ENCODE measurements at regions not wholly inside any gene's neighbourhood (a gene's known extent, or its start where the extent isn't known, plus 50 kb on each side); places are given as distances from the start of the nearest gene placed in this dataset.

- no peak for TF ChIP-seq CTCF (IDR thresholded peaks at IDR 0.05; ENCODE audit: insufficient read depth, low read length, poor library complexity, severe bottlenecking)
- DNase-seq (ENCODE audit: low read depth), result no peak
- Histone ChIP-seq H3K27me3 (ENCODE audit: control insufficient read depth, insufficient read depth, low read length) (no peaks in the 10 kb centered on the region), H3K4me3 (ENCODE audit: low read depth, low read length) (no peak overlapping the region), H3K36me3 (ENCODE audit: control insufficient read depth, insufficient read depth, low read length) (no peaks in the 10 kb centered on the region)
Measured at GRCh38 chr2:207403141-207403540, 126.6 kb upstream of the CREB1 start.

- no peaks in the 10 kb centered on the region for H3K27me3 ChIP-seq (ENCODE audit: control insufficient read depth, insufficient read depth, low read length)
- DNase-seq (ENCODE audit: low read depth), result no peak
- no peak overlapping the region for H3K4me3 ChIP-seq (ENCODE audit: low read depth, low read length)
- TF ChIP-seq CTCF (IDR thresholded peaks at IDR 0.05; ENCODE audit: insufficient read depth, low read length, poor library complexity, severe bottlenecking), result no peak
- no peaks in the 10 kb centered on the region for H3K36me3 ChIP-seq (ENCODE audit: control insufficient read depth, insufficient read depth, low read length)
Measured at GRCh38 chr2:207403950-207404349, 125.8 kb upstream of the CREB1 start.

GRCh38 chr2:207405150-207405549, 124.6 kb upstream of the CREB1 start:
- Histone ChIP-seq H3K36me3 (ENCODE audit: control insufficient read depth, insufficient read depth, low read length) (no peaks in the 10 kb centered on the region), H3K27me3 (ENCODE audit: control insufficient read depth, insufficient read depth, low read length) (no peaks in the 10 kb centered on the region), H3K4me3 (ENCODE audit: low read depth, low read length) (no peak overlapping the region)
- TF ChIP-seq CTCF (IDR thresholded peaks at IDR 0.05; ENCODE audit: insufficient read depth, low read length, poor library complexity, severe bottlenecking), result no peak
- no peak for DNase-seq (ENCODE audit: low read depth)

- Histone ChIP-seq H3K36me3 (ENCODE audit: control insufficient read depth, insufficient read depth, low read length) (no peaks in the 10 kb centered on the region), H3K27me3 (ENCODE audit: control insufficient read depth, insufficient read depth, low read length) (no peaks in the 10 kb centered on the region), H3K4me3 (ENCODE audit: low read depth, low read length) (no peak overlapping the region)
- no peak for DNase-seq (ENCODE audit: low read depth)
- TF ChIP-seq CTCF (IDR thresholded peaks at IDR 0.05; ENCODE audit: insufficient read depth, low read length, poor library complexity, severe bottlenecking), result no peak
Measured at GRCh38 chr2:207408086-207408794, 121.5 kb upstream of the CREB1 start.

GRCh38 chr2:207409517-207409916, 120.2 kb upstream of the CREB1 start:
- Histone ChIP-seq H3K27me3 (ENCODE audit: control insufficient read depth, insufficient read depth, low read length) (no peaks in the 10 kb centered on the region), H3K4me3 (ENCODE audit: low read depth, low read length) (no peak overlapping the region)
- TF ChIP-seq CTCF (IDR thresholded peaks at IDR 0.05; ENCODE audit: insufficient read depth, low read length, poor library complexity, severe bottlenecking), result no peak

GRCh38 chr2:207412787-207413310, 116.9 kb upstream of the CREB1 start:
- no peak for TF ChIP-seq CTCF (IDR thresholded peaks at IDR 0.05; ENCODE audit: insufficient read depth, low read length, poor library complexity, severe bottlenecking)
- Histone ChIP-seq H3K36me3 (ENCODE audit: control insufficient read depth, insufficient read depth, low read length) (no peaks in the 10 kb centered on the region), H3K4me3 (ENCODE audit: low read depth, low read length) (no peak overlapping the region), H3K27me3 (ENCODE audit: control insufficient read depth, insufficient read depth, low read length) (no peaks in the 10 kb centered on the region)
- no peak for DNase-seq (ENCODE audit: low read depth)

More at GRCh38 chr2:207409517-207409916, 120.2 kb upstream of the CREB1 start:
- no peaks in the 10 kb centered on the region for H3K36me3 ChIP-seq (ENCODE audit: control insufficient read depth, insufficient read depth, low read length)
- no peak for DNase-seq (ENCODE audit: low read depth)

Measured in kidney epithelial cell (primary cell).